ENCODE measurements at regions not wholly inside any gene's neighbourhood (a gene's known extent, or its start where the extent isn't known, plus 50 kb on each side); places are given as distances from the start of the nearest gene placed in this dataset.

GRCh38 chr13:22130254-22130653 is 459.4 kb downstream of the FGF9 start:
- no peak overlapping the region for H3K4me3 ChIP-seq (ENCODE audit: low read depth, low read length)
- ChIA-PET POLR2A (no interaction called here), CTCF (no interaction called here)
- no peak for DNase-seq (ENCODE audit: low read depth, low spot score)
- no peak for TF ChIP-seq CTCF (IDR thresholded peaks at IDR 0.05; ENCODE audit: insufficient read depth, low read length, missing control alignments)

GRCh38 chr13:22134261-22134660 is 463.4 kb downstream of the FGF9 start:
- CTCF ChIA-PET, result no interaction called here
- POLR2A ChIA-PET, result no interaction called here
- H3K4me3 ChIP-seq (ENCODE audit: low read depth, low read length), result no peak overlapping the region
- no peak for DNase-seq (ENCODE audit: low read depth, low spot score)
- no peak for TF ChIP-seq CTCF (IDR thresholded peaks at IDR 0.05; ENCODE audit: insufficient read depth, low read length, missing control alignments)

- POLR2A ChIA-PET, result no interaction called here
- H3K4me3 ChIP-seq (ENCODE audit: low read depth, low read length), result no peak overlapping the region
- CTCF ChIA-PET, result no interaction called here
- DNase-seq (ENCODE audit: low read depth, low spot score), result no peak
- no peak for TF ChIP-seq CTCF (IDR thresholded peaks at IDR 0.05; ENCODE audit: insufficient read depth, low read length, missing control alignments)
Observed at GRCh38 chr13:22135446-22135845, 464.6 kb downstream of the FGF9 start.

GRCh38 chr13:22137361-22138050 is 466.6 kb downstream of the FGF9 start:
- ChIA-PET POLR2A (no interaction called here), CTCF (no interaction called here)
- no peak for TF ChIP-seq CTCF (IDR thresholded peaks at IDR 0.05; ENCODE audit: insufficient read depth, low read length, missing control alignments)
- no peak overlapping the region for H3K4me3 ChIP-seq (ENCODE audit: low read depth, low read length)
- DNase-seq (ENCODE audit: low read depth, low spot score), result no peak

- ChIA-PET CTCF (no interaction called here), POLR2A (no interaction called here)
- TF ChIP-seq CTCF (IDR thresholded peaks at IDR 0.05; ENCODE audit: insufficient read depth, low read length, missing control alignments), result no peak
- no peak for DNase-seq (ENCODE audit: low read depth, low spot score)
- H3K4me3 ChIP-seq (ENCODE audit: low read depth, low read length), result no peak overlapping the region
Observed at GRCh38 chr13:22138947-22139346, 468.1 kb downstream of the FGF9 start.

- H3K4me3 ChIP-seq (ENCODE audit: low read depth, low read length), result no peak overlapping the region
- TF ChIP-seq CTCF (IDR thresholded peaks at IDR 0.05; ENCODE audit: insufficient read depth, low read length, missing control alignments), result no peak
- DNase-seq (ENCODE audit: low read depth, low spot score), result no peak
- CTCF ChIA-PET, result no interaction called here
- POLR2A ChIA-PET, result no interaction called here
Observed at GRCh38 chr13:22141716-22142115, 470.8 kb downstream of the FGF9 start.
